GM23338 (cell line): ENCODE measurements at regions not wholly inside any gene's neighbourhood (a gene's known extent, or its start where the extent isn't known, plus 50 kb on each side); places are given as distances from the start of the nearest gene placed in this dataset.

Experiments
- ATAC-seq: fragments of 200-7000 bp; cut with Tn5 transposase; 3 replicates; pipeline ENCODE4 v1.9.1; 2020
- DNase-seq: peaks from one replicate; pipeline ENCODE4 v3.0.0-alpha.2; 2015; ENCODE audit warnings: low spot score
- H2AFZ ChIP-seq: fragments of 200-600 bp; sonication (generic); 2 replicates; pipeline ENCODE4 v1.8.0; 2016; ENCODE audit warnings: antibody characterized with exemption, mild to moderate bottlenecking, moderate library complexity
- H3F3A ChIP-seq: fragments of 200-600 bp; sonication (generic); replicated peaks from 2 replicates; pipeline ENCODE4 v1.8.0; 2017; ENCODE audit warnings: antibody characterized with exemption, mixed run types, low read depth
- H3K27ac ChIP-seq: fragments of 200-600 bp; sonication (generic); 2 replicates; pipeline ENCODE4 v1.6.1; 2016; ENCODE audit warnings: low read depth
- H3K27me3 ChIP-seq: fragments of 200-600 bp; sonication (generic); 2 replicates; pipeline ENCODE4 v1.8.0; 2016; ENCODE audit warnings: mild to moderate bottlenecking, mixed run types, moderate library complexity; ENCODE audit not compliant: insufficient read depth
- H3K36me3 ChIP-seq: fragments of 200-600 bp; sonication (generic); 2 replicates; pipeline ENCODE4 v1.8.0; 2016; ENCODE audit warnings: mild to moderate bottlenecking; ENCODE audit not compliant: insufficient read depth
- H3K4me1 ChIP-seq: fragments of 200-600 bp; sonication (generic); 2 replicates; pipeline ENCODE4 v1.8.0; 2016; ENCODE audit warnings: mild to moderate bottlenecking, moderate library complexity; ENCODE audit not compliant: insufficient read depth
- H3K4me2 ChIP-seq: fragments of 200-600 bp; sonication (generic); 2 replicates; pipeline ENCODE4 v1.7.1; 2017; ENCODE audit warnings: mixed run types
- H3K4me3 ChIP-seq: fragments of 200-600 bp; sonication (generic); 2 replicates; pipeline ENCODE4 v1.6.1; 2016; ENCODE audit warnings: mixed run types
- H3K79me2 ChIP-seq: fragments of 200-600 bp; sonication (generic); replicated peaks from 2 replicates; pipeline ENCODE4 v1.8.0; 2017; ENCODE audit warnings: mild to moderate bottlenecking; ENCODE audit not compliant: insufficient read depth
- H3K9me2 ChIP-seq: fragments of 200-600 bp; sonication (generic); 2 replicates; pipeline ENCODE4 v1.8.0; 2017; ENCODE audit not compliant: insufficient read depth
- H4K20me1 ChIP-seq: fragments of 200-600 bp; sonication (generic); replicated peaks from 2 replicates; pipeline ENCODE4 v1.8.0; 2017; ENCODE audit warnings: mild to moderate bottlenecking; ENCODE audit not compliant: insufficient read depth
- H3K27ac Mint-ChIP-seq: 2 replicates; pipeline ENCODE4 v1.8.0; 2020; ENCODE audit warnings: inconsistent platforms, mild to moderate bottlenecking, moderate library complexity, mixed read lengths
- H3K27me3 Mint-ChIP-seq: 3 replicates; pipeline ENCODE4 v1.8.0; 2022; ENCODE audit warnings: low read depth, mild to moderate bottlenecking, moderate library complexity, mixed read lengths, inconsistent platforms; ENCODE audit not compliant: insufficient read depth, poor library complexity
- H3K36me3 Mint-ChIP-seq: 3 replicates; pipeline ENCODE4 v1.8.0; 2021; ENCODE audit warnings: low read depth, mild to moderate bottlenecking, inconsistent platforms, moderate library complexity, mixed read lengths
- H3K4me1 Mint-ChIP-seq: 3 replicates; pipeline ENCODE4 v1.8.0; 2020; ENCODE audit warnings: mild to moderate bottlenecking, inconsistent platforms, mixed read lengths
- H3K4me3 Mint-ChIP-seq: 3 replicates; pipeline ENCODE4 v1.8.0; 2021; ENCODE audit warnings: moderate library complexity, mild to moderate bottlenecking, inconsistent platforms, mixed read lengths
- H3K9me3 Mint-ChIP-seq: 3 replicates; pipeline ENCODE4 v1.8.0; 2020; ENCODE audit warnings: moderate library complexity, mild to moderate bottlenecking, inconsistent platforms, mixed read lengths
- CREB1 ChIP-seq: fragments of 250-450 bp; sonication (Bioruptor Pico); IDR thresholded peaks from 2 replicates; pipeline ENCODE4 v1.5.0; 2020; ENCODE audit warnings: low read depth, mild to moderate bottlenecking, moderate library complexity
- EZH2phosphoT487 ChIP-seq: fragments of 200-600 bp; sonication (generic); IDR thresholded peaks from one replicate; pipeline ENCODE4 v1.8.1; 2018; ENCODE audit warnings: antibody characterized with exemption; ENCODE audit not compliant: unreplicated experiment
- JUNB ChIP-seq: IDR thresholded peaks from one replicate; pipeline ENCODE4 v1.6.1; 2016; ENCODE audit warnings: antibody characterized with exemption; ENCODE audit not compliant: unreplicated experiment
- NANOG ChIP-seq: IDR thresholded peaks from 2 replicates; pipeline ENCODE4 v1.6.1; 2016; ENCODE audit warnings: antibody characterized with exemption, borderline replicate concordance
- REST ChIP-seq: IDR thresholded peaks from one replicate; pipeline ENCODE4 v1.6.1; 2018; ENCODE audit warnings: antibody characterized with exemption; ENCODE audit not compliant: unreplicated experiment
- STAT1 ChIP-seq: IDR thresholded peaks from one replicate; pipeline ENCODE4 v1.6.1; 2016; ENCODE audit warnings: antibody characterized with exemption; ENCODE audit not compliant: unreplicated experiment
- TF ChIP-seq, protein P1 (sequence below), 2 experiments: fragments of 200-600 bp in 1 of 2; sonication (generic) in 1 of 2; conservative IDR thresholded peaks; 2 replicates each; pipeline versions ENCODE4 v1.5.1 to v1.6.1; 2016 to 2017; ENCODE audit warnings: antibody characterized with exemption in 2 of 2, low read depth in 2 of 2, mild to moderate bottlenecking in 2 of 2, moderate library complexity in 1 of 2

- ATAC-seq (no peak), DNase-seq (no peak)
- H3K9me3 Mint-ChIP-seq, result peaks cover 15% of the 10 kb centered on the region; the same call in 2 of the 3 replicates
- H3K4me3 Mint-ChIP-seq, result no peak overlapping the region
- H3K4me1 ChIP-seq, result no peaks in the 10 kb centered on the region
- no peak overlapping the region for H3K27ac Mint-ChIP-seq
- H3K27me3 Mint-ChIP-seq, result no peaks in the 10 kb centered on the region
- H3K27me3 ChIP-seq, result no peaks in the 10 kb centered on the region
- no peaks in the 10 kb centered on the region for H3K79me2 ChIP-seq
- H3K27ac ChIP-seq, result no peak overlapping the region
- no peak for TF ChIP-seq CREB1 (CRISPR knock-in tag)
- no peak for TF ChIP-seq STAT1
- no peak for TF ChIP-seq EZH2phosphoT487
- TF ChIP-seq, protein P1, sequence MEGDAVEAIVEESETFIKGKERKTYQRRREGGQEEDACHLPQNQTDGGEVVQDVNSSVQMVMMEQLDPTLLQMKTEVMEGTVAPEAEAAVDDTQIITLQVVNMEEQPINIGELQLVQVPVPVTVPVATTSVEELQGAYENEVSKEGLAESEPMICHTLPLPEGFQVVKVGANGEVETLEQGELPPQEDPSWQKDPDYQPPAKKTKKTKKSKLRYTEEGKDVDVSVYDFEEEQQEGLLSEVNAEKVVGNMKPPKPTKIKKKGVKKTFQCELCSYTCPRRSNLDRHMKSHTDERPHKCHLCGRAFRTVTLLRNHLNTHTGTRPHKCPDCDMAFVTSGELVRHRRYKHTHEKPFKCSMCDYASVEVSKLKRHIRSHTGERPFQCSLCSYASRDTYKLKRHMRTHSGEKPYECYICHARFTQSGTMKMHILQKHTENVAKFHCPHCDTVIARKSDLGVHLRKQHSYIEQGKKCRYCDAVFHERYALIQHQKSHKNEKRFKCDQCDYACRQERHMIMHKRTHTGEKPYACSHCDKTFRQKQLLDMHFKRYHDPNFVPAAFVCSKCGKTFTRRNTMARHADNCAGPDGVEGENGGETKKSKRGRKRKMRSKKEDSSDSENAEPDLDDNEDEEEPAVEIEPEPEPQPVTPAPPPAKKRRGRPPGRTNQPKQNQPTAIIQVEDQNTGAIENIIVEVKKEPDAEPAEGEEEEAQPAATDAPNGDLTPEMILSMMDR (conservative IDR thresholded peaks at IDR 0.05; ENCODE audit: low read depth in 2 of 2), result no peak
- H3K36me3 ChIP-seq, result no peaks in the 10 kb centered on the region
- no peaks in the 10 kb centered on the region for H3F3A ChIP-seq
- no peak overlapping the region for H3K4me3 ChIP-seq
- H3K36me3 Mint-ChIP-seq, result no peaks in the 10 kb centered on the region
- H3K4me2 ChIP-seq, result no peak overlapping the region
- no peaks in the 10 kb centered on the region for H3K4me1 Mint-ChIP-seq
- no peak overlapping the region for H2AFZ ChIP-seq
- no peaks in the 10 kb centered on the region for H4K20me1 ChIP-seq
- H3K9me2 ChIP-seq, result peaks cover 3% of the 10 kb centered on the region; the same call in 1 of the 2 replicates
These were observed 181.6 kb upstream of the DMRTA1 start for GRCh38 chr9:22265038-22265437.

DNA sequence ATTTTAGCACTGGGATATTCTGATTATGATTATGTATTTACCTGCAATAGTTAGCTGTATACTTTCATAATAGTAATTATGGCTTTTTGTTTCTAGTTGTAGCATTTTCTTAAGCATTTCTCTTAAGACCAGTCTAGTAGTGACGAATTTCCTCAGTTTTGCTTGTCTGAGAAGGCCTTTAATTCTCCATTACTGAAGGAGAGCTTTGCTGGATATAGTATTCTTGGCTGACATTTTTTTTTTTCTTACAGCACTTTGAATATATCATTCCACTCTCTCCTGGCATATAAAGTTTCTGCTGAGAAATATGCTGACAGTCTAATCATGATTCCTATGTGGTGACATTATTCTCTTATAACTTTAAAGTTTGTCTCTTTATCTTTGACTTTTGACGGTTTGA is 181.1 kb upstream of the DMRTA1 start:
- DNase-seq (no peak), ATAC-seq (no peak)
- Mint-ChIP-seq H3K4me1 (no peaks in the 10 kb centered on the region), H3K9me3 (peaks cover 15% of the 10 kb centered on the region; the same call in 2 of the 3 replicates), H3K4me3 (no peak overlapping the region), H3K27me3 (no peaks in the 10 kb centered on the region), H3K36me3 (no peaks in the 10 kb centered on the region), H3K27ac (no peak overlapping the region)
- H3K27me3 ChIP-seq, result no peaks in the 10 kb centered on the region
- no peak overlapping the region for H3K27ac ChIP-seq
- no peak overlapping the region for H3K4me3 ChIP-seq
- no peaks in the 10 kb centered on the region for H4K20me1 ChIP-seq
- H3K9me2 ChIP-seq, result peaks cover 3% of the 10 kb centered on the region; the same call in 1 of the 2 replicates
- H3K79me2 ChIP-seq, result no peaks in the 10 kb centered on the region
- no peak overlapping the region for H2AFZ ChIP-seq
- H3K4me1 ChIP-seq, result no peaks in the 10 kb centered on the region
- TF ChIP-seq JUNB (no peak), REST (no peak), NANOG (no peak)
- no peaks in the 10 kb centered on the region for H3F3A ChIP-seq
- H3K36me3 ChIP-seq, result no peaks in the 10 kb centered on the region
- H3K4me2 ChIP-seq, result no peak overlapping the region
